Activated naive CD8-positive, alpha-beta T cell treated with anti-CD3 and anti-CD28 coated beads, Interleukin-2, amount 10 ng/mL, durations not matched to agents 7 days and 5 days (primary cell): ENCODE measurements at regions not wholly inside any gene's neighbourhood (a gene's known extent, or its start where the extent isn't known, plus 50 kb on each side); places are given as distances from the start of the nearest gene placed in this dataset.

ENCODE experiments used
- ATAC-seq: fragments of 150-1000 bp; cut with Tn5 transposase; one replicate; pipeline ENCODE4 v1.10.0; 2021; ENCODE audit warnings: low read depth, moderate library complexity
- POLR2A ChIA-PET: fragments of 350-600 bp; sonication (Branson Sonifier 250); formaldehyde crosslinking; loops from one replicate; lab custom pipeline; 2021; ENCODE audit warnings: antibody characterized with exemption; lab: Charles Lee
- DNase-seq: peaks from one replicate; pipeline ENCODE4 v3.0.0; 2021
- H3K27ac Mint-ChIP-seq: one replicate; pipeline ENCODE4 v1.8.0; 2022; ENCODE audit warnings: mild to moderate bottlenecking, mixed read lengths
- H3K27me3 Mint-ChIP-seq: one replicate; pipeline ENCODE4 v1.8.0; 2022; ENCODE audit warnings: mild to moderate bottlenecking, moderate library complexity, mixed read lengths
- H3K36me3 Mint-ChIP-seq: one replicate; pipeline ENCODE4 v1.8.0; 2021; ENCODE audit warnings: mild to moderate bottlenecking, mixed read lengths
- H3K4me1 Mint-ChIP-seq: one replicate; pipeline ENCODE4 v1.8.0; 2021; ENCODE audit warnings: mixed read lengths
- H3K4me3 Mint-ChIP-seq: one replicate; pipeline ENCODE4 v1.8.0; 2022; ENCODE audit warnings: mild to moderate bottlenecking, moderate library complexity, mixed read lengths
- H3K9me3 Mint-ChIP-seq: one replicate; pipeline ENCODE4 v1.8.0; 2021; ENCODE audit warnings: mixed read lengths

DNA sequence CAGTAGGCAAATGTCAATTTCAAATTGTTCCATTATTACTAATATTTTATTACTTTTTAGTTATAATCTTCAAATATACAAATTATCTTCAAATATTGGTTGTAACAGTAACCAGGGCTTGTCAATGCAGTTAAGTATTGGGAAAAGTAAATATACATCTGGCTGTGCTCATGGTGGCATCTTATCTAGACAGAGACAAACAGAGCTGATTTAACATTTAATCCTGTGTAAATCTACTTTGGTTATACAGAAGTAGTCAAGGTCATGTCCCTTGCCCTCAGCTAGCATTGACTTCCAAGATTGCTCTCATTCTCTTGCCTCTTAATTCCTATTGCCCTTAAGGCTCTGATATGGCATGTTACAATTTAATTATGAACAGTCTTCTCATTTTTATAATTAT, 98.4 kb upstream of the KLHL1 start:
- no peaks in the 10 kb centered on the region for H3K4me1 Mint-ChIP-seq
- H3K4me3 Mint-ChIP-seq: no peak overlapping the region
- ATAC-seq (no peak), DNase-seq (no peak)
- POLR2A ChIA-PET: no interaction called here
- peaks cover 13% of the 10 kb centered on the region for H3K9me3 Mint-ChIP-seq
- H3K36me3 Mint-ChIP-seq: no peaks in the 10 kb centered on the region
- H3K27me3 Mint-ChIP-seq: no peaks in the 10 kb centered on the region
- no peak overlapping the region for H3K27ac Mint-ChIP-seq

DNA sequence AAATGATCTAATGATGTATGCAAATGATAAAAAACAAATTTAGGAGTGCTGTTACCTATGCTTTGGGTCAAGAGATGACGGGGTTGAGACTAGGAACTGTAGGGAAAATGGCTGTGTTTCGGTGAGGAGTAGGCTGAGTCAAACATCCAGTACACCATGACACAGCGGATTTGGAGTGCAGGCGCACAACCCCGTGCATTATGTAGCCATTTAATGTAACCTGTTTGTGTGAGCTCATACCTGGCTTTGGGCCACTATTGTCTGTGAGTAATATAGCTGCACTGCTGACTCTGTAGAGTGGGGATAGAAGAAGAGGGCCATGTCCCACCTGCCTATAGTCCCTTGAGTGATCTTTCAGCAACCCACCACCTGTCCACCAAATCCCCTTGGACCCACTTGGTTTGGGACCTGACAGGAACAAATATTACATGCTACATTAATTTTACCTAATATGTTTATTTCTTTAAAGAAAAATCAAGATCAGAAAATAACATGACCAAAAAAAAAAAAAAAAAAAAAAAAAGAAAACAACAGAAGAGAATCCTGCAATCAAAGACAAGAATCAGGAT, 95.5 kb upstream of the KLHL1 start:
- Mint-ChIP-seq H3K36me3 (no peaks in the 10 kb centered on the region), H3K4me1 (no peaks in the 10 kb centered on the region), H3K9me3 (peaks cover 7% of the 10 kb centered on the region), H3K27ac (no peak overlapping the region), H3K27me3 (no peaks in the 10 kb centered on the region), H3K4me3 (no peak overlapping the region)
- DNase-seq (no peak), ATAC-seq (no peak)
- POLR2A ChIA-PET: no interaction called here

DNA sequence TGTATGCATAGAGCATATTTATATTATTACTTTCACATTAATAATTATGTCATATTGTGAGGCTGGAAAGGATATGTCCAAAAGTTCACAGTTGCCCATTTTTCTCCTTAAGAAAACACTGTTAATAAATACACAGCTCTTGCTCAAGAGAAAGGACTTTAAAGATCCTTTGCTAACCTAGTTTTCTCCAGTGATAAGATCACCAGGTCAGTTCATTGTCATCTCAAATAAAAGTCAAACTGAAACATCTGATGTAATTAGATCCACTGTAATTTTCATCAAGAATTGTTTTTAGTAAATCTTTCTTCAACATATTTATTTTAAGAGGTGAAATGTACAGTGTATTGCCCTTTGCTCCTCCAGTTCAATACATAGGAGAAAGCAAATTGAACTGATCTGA, 82.8 kb upstream of the KLHL1 start:
- Mint-ChIP-seq H3K4me1 (no peaks in the 10 kb centered on the region), H3K9me3 (peaks cover 10% of the 10 kb centered on the region), H3K4me3 (no peak overlapping the region), H3K27ac (no peak overlapping the region), H3K36me3 (no peaks in the 10 kb centered on the region), H3K27me3 (no peaks in the 10 kb centered on the region)
- POLR2A ChIA-PET: no interaction called here
- no peak for DNase-seq
- no peak for ATAC-seq

DNA sequence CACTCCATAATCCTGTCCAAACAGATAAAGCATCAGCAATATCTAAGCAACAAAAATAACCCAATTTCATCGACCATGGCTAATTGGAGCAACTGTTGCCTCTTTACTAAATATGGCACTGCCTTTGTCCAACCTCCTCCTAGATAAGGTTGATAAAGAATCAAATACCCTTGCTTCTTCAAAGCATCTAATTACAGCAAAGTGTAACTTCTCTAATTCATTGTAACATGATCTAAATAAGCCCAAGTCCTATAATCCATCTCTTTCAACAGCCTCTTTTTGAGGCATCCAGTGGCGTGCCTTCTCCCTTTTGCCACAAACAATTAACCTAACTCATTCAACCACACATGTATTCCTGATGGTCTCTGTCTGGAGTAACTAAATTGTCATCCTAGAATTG, 81.7 kb upstream of the KLHL1 start:
- POLR2A ChIA-PET: no interaction called here
- Mint-ChIP-seq H3K4me1 (no peaks in the 10 kb centered on the region), H3K27me3 (no peaks in the 10 kb centered on the region), H3K4me3 (no peak overlapping the region), H3K27ac (no peak overlapping the region), H3K36me3 (no peaks in the 10 kb centered on the region), H3K9me3 (peaks cover 5% of the 10 kb centered on the region)
- ATAC-seq (no peak), DNase-seq (no peak)

DNA sequence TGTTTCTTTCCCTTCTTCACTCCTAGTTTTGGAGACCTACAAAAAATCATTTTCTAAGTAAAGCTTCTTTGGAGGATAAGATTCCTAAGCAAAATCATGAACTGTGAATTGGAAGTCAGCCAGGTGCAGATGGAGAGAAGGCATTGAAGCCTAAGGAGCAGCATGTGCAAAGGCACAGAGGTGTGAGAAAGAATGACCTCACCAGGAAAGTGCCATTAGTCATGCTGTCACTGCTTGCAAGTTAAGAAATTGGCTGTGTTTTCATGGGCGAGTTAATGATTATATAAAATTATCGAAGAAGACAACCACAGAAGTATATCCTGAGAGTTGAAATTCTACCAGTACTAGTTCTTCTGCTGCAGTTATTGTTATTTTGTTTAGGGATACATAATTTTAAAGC, 80.3 kb upstream of the KLHL1 start:
- DNase-seq (no peak), ATAC-seq (no peak)
- no peak overlapping the region for H3K4me3 Mint-ChIP-seq
- no peaks in the 10 kb centered on the region for H3K9me3 Mint-ChIP-seq
- H3K36me3 Mint-ChIP-seq: no peaks in the 10 kb centered on the region
- POLR2A ChIA-PET: no interaction called here
- no peak overlapping the region for H3K27ac Mint-ChIP-seq
- no peaks in the 10 kb centered on the region for H3K4me1 Mint-ChIP-seq
- H3K27me3 Mint-ChIP-seq: no peaks in the 10 kb centered on the region

DNA sequence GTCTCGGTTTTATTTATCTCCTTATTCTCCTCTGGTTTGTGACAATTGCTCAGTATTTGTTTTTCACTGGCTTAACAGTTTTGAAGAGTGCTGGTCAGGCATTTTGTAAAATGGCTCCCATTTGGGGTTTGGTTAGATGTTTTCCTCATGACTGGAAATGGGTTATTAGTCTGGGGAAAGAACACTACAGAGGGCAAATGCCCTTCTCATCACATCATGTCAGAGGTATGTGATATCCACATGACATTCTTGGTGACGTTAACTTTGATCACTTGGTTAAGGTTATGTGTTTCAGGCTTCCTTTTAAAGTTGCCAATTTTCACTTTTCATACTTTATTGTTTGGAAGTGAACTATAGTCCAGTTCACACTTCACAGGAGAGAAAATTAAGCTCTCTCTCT, 74.8 kb upstream of the KLHL1 start:
- Mint-ChIP-seq H3K4me3 (no peak overlapping the region), H3K9me3 (peaks cover 1% of the 10 kb centered on the region), H3K36me3 (no peaks in the 10 kb centered on the region), H3K27ac (no peak overlapping the region), H3K4me1 (no peaks in the 10 kb centered on the region), H3K27me3 (no peaks in the 10 kb centered on the region)
- POLR2A ChIA-PET: no interaction called here
- no peak for DNase-seq
- no peak for ATAC-seq
